22Rv1 (cell line): ENCODE measurements at regions not wholly inside any gene's neighbourhood (a gene's known extent, or its start where the extent isn't known, plus 50 kb on each side); places are given as distances from the start of the nearest gene placed in this dataset.

Experiments used
- ZFX ChIP-seq: fragments of 450-650 bp; IDR thresholded peaks from 2 replicates; pipeline ENCODE4 v1.6.1; 2017; ENCODE audit warnings: antibody characterized with exemption, borderline replicate concordance
- TF ChIP-seq, protein P1 (sequence below): fragments of 450-650 bp; IDR thresholded peaks from 2 replicates; pipeline ENCODE4 v1.5.1; 2017; ENCODE audit warnings: mild to moderate bottlenecking

DNA sequence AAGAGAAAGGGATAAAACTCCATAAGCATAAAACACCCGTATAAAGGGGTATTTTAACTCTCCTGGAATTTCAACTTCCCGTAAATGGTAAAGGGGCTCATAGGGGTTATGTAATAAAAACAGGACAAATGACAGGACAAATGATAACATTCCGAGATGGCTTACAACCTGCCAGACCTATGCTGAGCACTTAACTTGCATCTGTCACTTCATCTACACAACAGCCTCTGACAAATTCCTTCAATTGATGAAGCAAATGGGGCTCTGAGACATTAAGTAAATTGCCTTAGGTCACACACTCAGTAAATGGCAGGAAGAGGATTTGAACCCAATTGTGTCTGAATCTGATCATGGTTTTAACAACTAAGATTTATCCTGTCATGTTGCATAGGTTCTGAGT lies 327.6 kb upstream of the SNX7 start:
- TF ChIP-seq, protein P1, sequence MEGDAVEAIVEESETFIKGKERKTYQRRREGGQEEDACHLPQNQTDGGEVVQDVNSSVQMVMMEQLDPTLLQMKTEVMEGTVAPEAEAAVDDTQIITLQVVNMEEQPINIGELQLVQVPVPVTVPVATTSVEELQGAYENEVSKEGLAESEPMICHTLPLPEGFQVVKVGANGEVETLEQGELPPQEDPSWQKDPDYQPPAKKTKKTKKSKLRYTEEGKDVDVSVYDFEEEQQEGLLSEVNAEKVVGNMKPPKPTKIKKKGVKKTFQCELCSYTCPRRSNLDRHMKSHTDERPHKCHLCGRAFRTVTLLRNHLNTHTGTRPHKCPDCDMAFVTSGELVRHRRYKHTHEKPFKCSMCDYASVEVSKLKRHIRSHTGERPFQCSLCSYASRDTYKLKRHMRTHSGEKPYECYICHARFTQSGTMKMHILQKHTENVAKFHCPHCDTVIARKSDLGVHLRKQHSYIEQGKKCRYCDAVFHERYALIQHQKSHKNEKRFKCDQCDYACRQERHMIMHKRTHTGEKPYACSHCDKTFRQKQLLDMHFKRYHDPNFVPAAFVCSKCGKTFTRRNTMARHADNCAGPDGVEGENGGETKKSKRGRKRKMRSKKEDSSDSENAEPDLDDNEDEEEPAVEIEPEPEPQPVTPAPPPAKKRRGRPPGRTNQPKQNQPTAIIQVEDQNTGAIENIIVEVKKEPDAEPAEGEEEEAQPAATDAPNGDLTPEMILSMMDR, result no peak
- TF ChIP-seq ZFX, result no peak
